HepG2 (cell line): ENCODE measurements at regions not wholly inside any gene's neighbourhood (a gene's known extent, or its start where the extent isn't known, plus 50 kb on each side); places are given as distances from the start of the nearest gene placed in this dataset.

Experiments used
- AGO2 ChIP-seq: fragments of 200-400 bp; formaldehyde crosslinking; optimal IDR thresholded peaks from 2 replicates; pipeline ENCODE3; 2017; ENCODE audit warnings: mild to moderate bottlenecking, low read depth, low read length, moderate library complexity
- DPF2 ChIP-seq: sonication (generic); formaldehyde crosslinking; IDR thresholded peaks from 2 replicates; pipeline ENCODE4 v1.4.0; 2020; ENCODE audit warnings: mild to moderate bottlenecking, low read depth, missing genetic modification reagents, borderline replicate concordance
- ESRRA ChIP-seq: sonication (generic); formaldehyde crosslinking; IDR thresholded peaks from 2 replicates; pipeline ENCODE4 v1.5.1; 2020; ENCODE audit warnings: mild to moderate bottlenecking, low read depth, missing genetic modification reagents
- EZH2 ChIP-seq: conservative IDR thresholded peaks from 2 replicates; pipeline ENCODE4 v1.6.1; 2012; ENCODE audit warnings: mild to moderate bottlenecking, low read depth, low read length, moderate library complexity
- FLYWCH1 ChIP-seq: sonication (generic); formaldehyde crosslinking; IDR thresholded peaks from 2 replicates; pipeline ENCODE4 v1.8.1; 2023; ENCODE audit warnings: mild to moderate bottlenecking, missing genetic modification reagents
- FOXM1 ChIP-seq: sonication (generic); formaldehyde crosslinking; IDR thresholded peaks from 2 replicates; pipeline ENCODE4 v1.5.0; 2020; ENCODE audit warnings: missing genetic modification reagents
- HOXA9 ChIP-seq: sonication (generic); formaldehyde crosslinking; IDR thresholded peaks from 2 replicates; pipeline ENCODE4 v1.8.1; 2022; ENCODE audit warnings: missing genetic modification reagents, mild to moderate bottlenecking, moderate library complexity, borderline replicate concordance
- KDM5A ChIP-seq: fragments of 200-600 bp; sonication (generic); IDR thresholded peaks from 2 replicates; pipeline ENCODE4 v1.7.0; 2018; ENCODE audit warnings: antibody characterized with exemption, mild to moderate bottlenecking, low read length, borderline replicate concordance
- KLF6 ChIP-seq: IDR thresholded peaks from 2 replicates; pipeline ENCODE4 v1.8.0; 2016; ENCODE audit warnings: missing biosample characterization, missing genetic modification reagents
- RARG ChIP-seq: sonication (generic); formaldehyde crosslinking; IDR thresholded peaks from 2 replicates; pipeline ENCODE4 v1.4.0; 2020; ENCODE audit warnings: low read depth, mild to moderate bottlenecking, missing genetic modification reagents
- RXRB ChIP-seq: IDR thresholded peaks from 2 replicates; pipeline ENCODE4 v1.6.1; 2016; ENCODE audit warnings: borderline replicate concordance, missing genetic modification reagents, missing compliant biosample characterization
- SMAD9 ChIP-seq: sonication (generic); formaldehyde crosslinking; IDR thresholded peaks from 2 replicates; pipeline ENCODE4 v1.5.1; 2020; ENCODE audit warnings: mild to moderate bottlenecking, missing genetic modification reagents
- YEATS2 ChIP-seq: sonication (generic); formaldehyde crosslinking; IDR thresholded peaks from 2 replicates; pipeline ENCODE4 v1.4.0; 2020; ENCODE audit warnings: missing genetic modification reagents, borderline replicate concordance
- ZNF205 ChIP-seq: IDR thresholded peaks from 2 replicates; pipeline ENCODE4 v1.6.1; 2018; ENCODE audit warnings: missing biosample characterization, missing genetic modification reagents
- ZNF335 ChIP-seq: sonication (generic); formaldehyde crosslinking; IDR thresholded peaks from 2 replicates; pipeline ENCODE4 v1.4.0; 2020; ENCODE audit warnings: missing genetic modification reagents
- ZNF557 ChIP-seq: sonication (generic); formaldehyde crosslinking; IDR thresholded peaks from 2 replicates; pipeline ENCODE4 v1.4.0; 2020; ENCODE audit warnings: missing genetic modification reagents
- ZSCAN12 ChIP-seq: sonication (generic); formaldehyde crosslinking; IDR thresholded peaks from 2 replicates; pipeline ENCODE4 v1.9.0; 2021; ENCODE audit warnings: mild to moderate bottlenecking, missing genetic modification reagents
- TF ChIP-seq, protein P1 (sequence below): IDR thresholded peaks from 2 replicates; pipeline ENCODE4 v1.6.1; 2016
- TF ChIP-seq, protein P2 (sequence below): IDR thresholded peaks from 2 replicates; pipeline ENCODE4 v1.6.1; 2016; ENCODE audit warnings: mild to moderate bottlenecking
- TF ChIP-seq, protein P3 (sequence below): sonication (generic); formaldehyde crosslinking; IDR thresholded peaks from 2 replicates; pipeline ENCODE4 v1.4.0; 2020; ENCODE audit warnings: mild to moderate bottlenecking, low read depth, missing genetic modification reagents
- TF ChIP-seq, protein P4 (sequence below): sonication (generic); formaldehyde crosslinking; IDR thresholded peaks from 2 replicates; pipeline ENCODE4 v1.4.0; 2020; ENCODE audit warnings: mild to moderate bottlenecking, missing genetic modification reagents
- TF ChIP-seq, protein P5 (sequence below), 2 experiments: sonication (generic) in 1 of 2; formaldehyde crosslinking in 1 of 2; IDR thresholded peaks; 2 replicates each; pipeline versions ENCODE4 v1.5.1 to v1.6.1; 2011 to 2020; ENCODE audit warnings: borderline replicate concordance in 1 of 2, low read depth in 1 of 2, low read length in 1 of 2, mild to moderate bottlenecking in 1 of 2, missing genetic modification reagents in 1 of 2, moderate library complexity in 1 of 2
- TF ChIP-seq, protein P6 (sequence below): sonication (generic); formaldehyde crosslinking; conservative IDR thresholded peaks from 2 replicates; pipeline ENCODE4 v1.4.0; 2020; ENCODE audit warnings: missing genetic modification reagents

DNA sequence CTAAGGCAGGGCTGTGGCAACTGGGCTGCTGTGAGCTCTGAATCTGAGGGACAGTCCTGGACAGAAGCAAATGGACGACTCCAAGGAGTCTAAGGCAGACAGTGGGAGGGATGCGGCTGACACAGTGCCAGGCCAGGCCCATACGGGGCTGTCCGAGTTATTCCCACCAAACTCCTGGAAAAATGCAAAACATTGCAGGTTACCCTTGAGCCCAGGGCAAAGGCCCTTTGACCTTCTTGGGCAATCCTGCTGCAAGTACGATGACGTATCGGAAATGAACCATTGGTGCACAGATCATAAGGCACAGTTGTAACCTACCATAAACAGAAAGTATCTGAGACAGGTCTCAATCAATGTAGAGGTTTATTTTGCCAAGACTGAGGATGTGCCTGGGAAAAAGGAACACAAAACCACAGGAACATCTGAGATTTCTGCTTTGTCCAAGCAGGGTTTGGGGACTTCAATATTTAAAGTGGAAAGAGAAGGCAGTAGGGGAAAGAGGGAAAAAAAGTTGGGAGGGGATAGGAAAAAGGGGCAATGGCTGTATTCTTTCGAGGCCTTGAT is 118.9 kb downstream of the DACT2 start (continued):
- TF ChIP-seq, protein P1, sequence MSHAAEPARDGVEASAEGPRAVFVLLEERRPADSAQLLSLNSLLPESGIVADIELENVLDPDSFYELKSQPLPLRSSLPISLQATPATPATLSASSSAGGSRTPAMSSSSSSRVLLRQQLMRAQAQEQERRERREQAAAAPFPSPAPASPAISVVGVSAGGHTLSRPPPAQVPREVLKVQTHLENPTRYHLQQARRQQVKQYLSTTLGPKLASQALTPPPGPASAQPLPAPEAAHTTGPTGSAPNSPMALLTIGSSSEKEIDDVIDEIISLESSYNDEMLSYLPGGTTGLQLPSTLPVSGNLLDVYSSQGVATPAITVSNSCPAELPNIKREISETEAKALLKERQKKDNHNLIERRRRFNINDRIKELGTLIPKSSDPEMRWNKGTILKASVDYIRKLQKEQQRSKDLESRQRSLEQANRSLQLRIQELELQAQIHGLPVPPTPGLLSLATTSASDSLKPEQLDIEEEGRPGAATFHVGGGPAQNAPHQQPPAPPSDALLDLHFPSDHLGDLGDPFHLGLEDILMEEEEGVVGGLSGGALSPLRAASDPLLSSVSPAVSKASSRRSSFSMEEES (CRISPR knock-in tag), result peak; percentile 84
- TF ChIP-seq, protein P2, sequence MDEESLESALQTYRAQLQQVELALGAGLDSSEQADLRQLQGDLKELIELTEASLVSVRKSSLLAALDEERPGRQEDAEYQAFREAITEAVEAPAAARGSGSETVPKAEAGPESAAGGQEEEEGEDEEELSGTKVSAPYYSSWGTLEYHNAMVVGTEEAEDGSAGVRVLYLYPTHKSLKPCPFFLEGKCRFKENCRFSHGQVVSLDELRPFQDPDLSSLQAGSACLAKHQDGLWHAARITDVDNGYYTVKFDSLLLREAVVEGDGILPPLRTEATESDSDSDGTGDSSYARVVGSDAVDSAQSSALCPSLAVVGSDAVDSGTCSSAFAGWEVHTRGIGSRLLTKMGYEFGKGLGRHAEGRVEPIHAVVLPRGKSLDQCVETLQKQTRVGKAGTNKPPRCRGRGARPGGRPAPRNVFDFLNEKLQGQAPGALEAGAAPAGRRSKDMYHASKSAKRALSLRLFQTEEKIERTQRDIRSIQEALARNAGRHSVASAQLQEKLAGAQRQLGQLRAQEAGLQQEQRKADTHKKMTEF (CRISPR knock-in tag), result peak; percentile 57; the same call in 1 of the 2 replicates
- TF ChIP-seq KLF6 (0 out of 2 replicates have a peak, but pooled peaks have one; percentile 14), FLYWCH1 (CRISPR knock-in tag) (no peak), ZNF335 (peak; percentile 41; the same call in 1 of the 2 replicates), HOXA9 (no peak), ZSCAN12 (CRISPR knock-in tag) (no peak), RARG (CRISPR knock-in tag) (no peak), ESRRA (CRISPR knock-in tag) (peak; percentile 92), SMAD9 (CRISPR knock-in tag) (no peak), AGO2 (no peak), ZNF557 (no peak), YEATS2 (CRISPR knock-in tag) (no peak), KDM5A (no peak), ZNF205 (CRISPR knock-in tag) (no peak; the same call in 1 of the 2 replicates), RXRB (CRISPR knock-in tag) (peak; percentile 90), FOXM1 (CRISPR knock-in tag) (no peak), DPF2 (peak; percentile 90), EZH2 (no peak)
- TF ChIP-seq, protein P3, sequence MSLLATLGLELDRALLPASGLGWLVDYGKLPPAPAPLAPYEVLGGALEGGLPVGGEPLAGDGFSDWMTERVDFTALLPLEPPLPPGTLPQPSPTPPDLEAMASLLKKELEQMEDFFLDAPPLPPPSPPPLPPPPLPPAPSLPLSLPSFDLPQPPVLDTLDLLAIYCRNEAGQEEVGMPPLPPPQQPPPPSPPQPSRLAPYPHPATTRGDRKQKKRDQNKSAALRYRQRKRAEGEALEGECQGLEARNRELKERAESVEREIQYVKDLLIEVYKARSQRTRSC, result no peak
- TF ChIP-seq, protein P4, sequence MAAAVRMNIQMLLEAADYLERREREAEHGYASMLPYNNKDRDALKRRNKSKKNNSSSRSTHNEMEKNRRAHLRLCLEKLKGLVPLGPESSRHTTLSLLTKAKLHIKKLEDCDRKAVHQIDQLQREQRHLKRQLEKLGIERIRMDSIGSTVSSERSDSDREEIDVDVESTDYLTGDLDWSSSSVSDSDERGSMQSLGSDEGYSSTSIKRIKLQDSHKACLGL (CRISPR knock-in tag), result no peak
- TF ChIP-seq, protein P5, sequence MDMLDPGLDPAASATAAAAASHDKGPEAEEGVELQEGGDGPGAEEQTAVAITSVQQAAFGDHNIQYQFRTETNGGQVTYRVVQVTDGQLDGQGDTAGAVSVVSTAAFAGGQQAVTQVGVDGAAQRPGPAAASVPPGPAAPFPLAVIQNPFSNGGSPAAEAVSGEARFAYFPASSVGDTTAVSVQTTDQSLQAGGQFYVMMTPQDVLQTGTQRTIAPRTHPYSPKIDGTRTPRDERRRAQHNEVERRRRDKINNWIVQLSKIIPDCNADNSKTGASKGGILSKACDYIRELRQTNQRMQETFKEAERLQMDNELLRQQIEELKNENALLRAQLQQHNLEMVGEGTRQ (IDR thresholded peaks at IDR 0.05; ENCODE audit: low read depth, low read length), result no peak
- TF ChIP-seq, protein P5 (CRISPR knock-in tag; IDR thresholded peaks at IDR 0.05; ENCODE audit: borderline replicate concordance), result no peak
- TF ChIP-seq, protein P6, sequence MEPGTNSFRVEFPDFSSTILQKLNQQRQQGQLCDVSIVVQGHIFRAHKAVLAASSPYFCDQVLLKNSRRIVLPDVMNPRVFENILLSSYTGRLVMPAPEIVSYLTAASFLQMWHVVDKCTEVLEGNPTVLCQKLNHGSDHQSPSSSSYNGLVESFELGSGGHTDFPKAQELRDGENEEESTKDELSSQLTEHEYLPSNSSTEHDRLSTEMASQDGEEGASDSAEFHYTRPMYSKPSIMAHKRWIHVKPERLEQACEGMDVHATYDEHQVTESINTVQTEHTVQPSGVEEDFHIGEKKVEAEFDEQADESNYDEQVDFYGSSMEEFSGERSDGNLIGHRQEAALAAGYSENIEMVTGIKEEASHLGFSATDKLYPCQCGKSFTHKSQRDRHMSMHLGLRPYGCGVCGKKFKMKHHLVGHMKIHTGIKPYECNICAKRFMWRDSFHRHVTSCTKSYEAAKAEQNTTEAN, result peak; percentile 66; the same call in 1 of the 2 replicates
